LNCAP (cell line): ENCODE measurements at regions not wholly inside any gene's neighbourhood (a gene's known extent, or its start where the extent isn't known, plus 50 kb on each side); places are given as distances from the start of the nearest gene placed in this dataset.

Experiments used
- CTCF ChIP-seq: fragments of 450-650 bp; IDR thresholded peaks from 2 replicates; pipeline ENCODE4 v1.5.1; 2017; ENCODE audit warnings: mild to moderate bottlenecking

DNA sequence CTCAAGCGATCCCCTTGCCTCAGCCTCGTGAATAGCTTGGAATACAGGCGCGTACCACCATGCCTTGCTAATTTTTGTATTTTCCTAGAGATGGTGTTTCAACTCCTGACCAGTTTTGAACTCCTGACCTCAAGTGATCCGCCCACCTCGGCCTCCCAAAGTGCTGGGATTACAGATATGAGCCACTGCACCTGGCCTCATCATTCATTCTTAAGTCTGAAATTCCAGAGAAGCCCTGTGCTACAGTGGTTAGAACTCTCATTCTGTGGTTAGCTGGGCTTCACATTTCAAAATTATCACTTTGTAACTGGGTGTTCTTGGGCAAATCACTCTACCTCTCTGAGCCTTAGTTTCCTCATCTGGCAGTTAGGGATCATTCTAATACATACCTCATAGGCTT lies 86.1 kb upstream of the POU3F1 start:
- TF ChIP-seq CTCF = no peak

GRCh38 chr1:38131024-38131585 lies 84.5 kb upstream of the POU3F1 start:
- no peak for TF ChIP-seq CTCF

- no peak for TF ChIP-seq CTCF
Measured at GRCh38 chr1:38129971-38130370, 83.4 kb upstream of the POU3F1 start.

GRCh38 chr1:38129473-38129872 lies 82.9 kb upstream of the POU3F1 start:
- TF ChIP-seq CTCF = no peak; the same call in none of the 2 replicates

- TF ChIP-seq CTCF = no peak
Measured at GRCh38 chr1:38128926-38129453, 82.4 kb upstream of the POU3F1 start.

- no peak for TF ChIP-seq CTCF
Measured at GRCh38 chr1:38128511-38128910, 81.9 kb upstream of the POU3F1 start.

DNA sequence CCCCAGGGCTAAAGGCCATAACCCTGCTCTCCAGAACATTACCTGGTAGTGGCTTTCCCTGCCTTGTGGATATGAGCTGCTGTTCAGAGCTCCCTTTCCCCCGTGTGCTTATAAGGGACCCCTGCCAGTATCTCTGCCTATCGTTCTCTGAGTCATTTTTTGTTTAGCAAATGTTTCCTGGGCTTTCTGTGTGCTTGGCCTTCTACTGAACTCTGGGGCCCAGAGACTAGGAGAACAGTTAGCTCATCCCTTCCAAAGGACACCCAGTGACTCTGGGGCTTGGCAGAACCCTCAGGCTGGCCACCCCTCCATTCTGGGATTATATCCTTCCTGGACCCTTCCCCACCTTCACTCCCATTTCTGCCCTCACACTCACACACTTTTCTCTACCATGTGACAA lies 80.8 kb upstream of the POU3F1 start:
- no peak for TF ChIP-seq CTCF

- no peak for TF ChIP-seq CTCF
Measured at GRCh38 chr1:38126970-38127369, 80.4 kb upstream of the POU3F1 start.
